Endothelial cell (in vitro differentiated cells): ENCODE measurements at regions not wholly inside any gene's neighbourhood (a gene's known extent, or its start where the extent isn't known, plus 50 kb on each side); places are given as distances from the start of the nearest gene placed in this dataset.
"Not testable (repeated sequence)": the region's sequence is repeated elsewhere in the genome, so short reads cannot be mapped to it uniquely, and the experiment has no call there.

Experiments used
- DNase-seq: peaks from one replicate; pipeline ENCODE4 v3.0.0; 2021; ENCODE audit warnings: low spot score
- H3K27ac Mint-ChIP-seq: one replicate; pipeline ENCODE4 v1.8.0; 2021; ENCODE audit warnings: mixed read lengths, inconsistent platforms; ENCODE audit not compliant: unreplicated experiment
- H3K27me3 Mint-ChIP-seq: one replicate; pipeline ENCODE4 v1.8.0; 2021; ENCODE audit warnings: mild to moderate bottlenecking, moderate library complexity, mixed read lengths, inconsistent platforms; ENCODE audit not compliant: unreplicated experiment
- H3K36me3 Mint-ChIP-seq: one replicate; pipeline ENCODE4 v1.8.0; 2021; ENCODE audit warnings: mild to moderate bottlenecking, low read depth, mixed read lengths, inconsistent platforms; ENCODE audit not compliant: unreplicated experiment
- H3K4me1 Mint-ChIP-seq: one replicate; pipeline ENCODE4 v1.8.0; 2021; ENCODE audit warnings: mild to moderate bottlenecking, mixed read lengths, inconsistent platforms; ENCODE audit not compliant: unreplicated experiment
- H3K4me3 Mint-ChIP-seq: one replicate; pipeline ENCODE4 v1.8.0; 2021; ENCODE audit warnings: mild to moderate bottlenecking, mixed read lengths, inconsistent platforms; ENCODE audit not compliant: unreplicated experiment
- H3K9me3 Mint-ChIP-seq: one replicate; pipeline ENCODE4 v1.8.0; 2021; ENCODE audit warnings: mixed read lengths, inconsistent platforms; ENCODE audit not compliant: unreplicated experiment
- CTCF ChIP-seq: fragments of 200-600 bp; sonication (generic); IDR thresholded peaks from one replicate; pipeline ENCODE4 v1.5.0; 2021; ENCODE audit warnings: antibody characterized with exemption; ENCODE audit not compliant: unreplicated experiment

- no peak for DNase-seq
- Mint-ChIP-seq H3K27me3 (no peaks in the 10 kb centered on the region), H3K4me1 (no peaks in the 10 kb centered on the region)
Observed at GRCh38 chr6:160804639-160805038, 102.6 kb downstream of the PLG start.

GRCh38 chr6:160808263-160808662 lies 106.2 kb downstream of the PLG start:
- H3K27me3 Mint-ChIP-seq, result no peaks in the 10 kb centered on the region
- H3K4me1 Mint-ChIP-seq, result no peaks in the 10 kb centered on the region
- no peaks in the 10 kb centered on the region for H3K9me3 Mint-ChIP-seq
- no peaks in the 10 kb centered on the region for H3K36me3 Mint-ChIP-seq
- DNase-seq, result no peak
- TF ChIP-seq CTCF, result no peak
- H3K4me3 Mint-ChIP-seq, result no peak overlapping the region
- H3K27ac Mint-ChIP-seq, result no peak overlapping the region

More at GRCh38 chr6:160804639-160805038, 102.6 kb downstream of the PLG start:
- Mint-ChIP-seq H3K36me3 (no peaks in the 10 kb centered on the region), H3K27ac (no peak overlapping the region), H3K9me3 (no peaks in the 10 kb centered on the region), H3K4me3 (no peak overlapping the region)
- TF ChIP-seq CTCF, result no peak

GRCh38 chr6:160810238-160810637 lies 108.2 kb downstream of the PLG start:
- Mint-ChIP-seq H3K4me1 (no peaks in the 10 kb centered on the region), H3K27me3 (no peaks in the 10 kb centered on the region)

GRCh38 chr6:160812097-160812496 lies 110.1 kb downstream of the PLG start:
- TF ChIP-seq CTCF, result no peak
- no peak overlapping the region for H3K27ac Mint-ChIP-seq
- H3K9me3 Mint-ChIP-seq, result no peaks in the 10 kb centered on the region
- H3K4me3 Mint-ChIP-seq, result no peak overlapping the region
- no peak for DNase-seq
- no peaks in the 10 kb centered on the region for H3K36me3 Mint-ChIP-seq
- H3K4me1 Mint-ChIP-seq, result no peaks in the 10 kb centered on the region
- no peaks in the 10 kb centered on the region for H3K27me3 Mint-ChIP-seq

More at GRCh38 chr6:160810238-160810637, 108.2 kb downstream of the PLG start:
- TF ChIP-seq CTCF, result no peak
- no peak for DNase-seq
- Mint-ChIP-seq H3K9me3 (no peaks in the 10 kb centered on the region), H3K4me3 (no peak overlapping the region), H3K36me3 (no peaks in the 10 kb centered on the region), H3K27ac (no peak overlapping the region)

GRCh38 chr6:160818934-160819333 lies 116.9 kb downstream of the PLG start:
- no peak for TF ChIP-seq CTCF
- no peak overlapping the region for H3K27ac Mint-ChIP-seq
- DNase-seq, result no peak
- no peaks in the 10 kb centered on the region for H3K27me3 Mint-ChIP-seq
- peaks cover 8% of the 10 kb centered on the region for H3K9me3 Mint-ChIP-seq
- peaks cover 8% of the 10 kb centered on the region for H3K36me3 Mint-ChIP-seq
- H3K4me1 Mint-ChIP-seq, result no peaks in the 10 kb centered on the region
- no peak overlapping the region for H3K4me3 Mint-ChIP-seq

GRCh38 chr6:160820661-160821060 lies 118.6 kb downstream of the PLG start:
- not testable (repeated sequence) for H3K9me3 Mint-ChIP-seq, DNase-seq, H3K4me1 Mint-ChIP-seq, H3K27me3 Mint-ChIP-seq, H3K36me3 Mint-ChIP-seq, H3K4me3 Mint-ChIP-seq, H3K27ac Mint-ChIP-seq
